ENCODE measurements at regions not wholly inside any gene's neighbourhood (a gene's known extent, or its start where the extent isn't known, plus 50 kb on each side); places are given as distances from the start of the nearest gene placed in this dataset.

GRCh38 chr2:176760439-176760838 is 452.2 kb upstream of the HNRNPA3 start:
- DNase-seq (ENCODE audit: low spot score), result no peak
- intact Hi-C loops (cut with DNase I), result no loop called here

- intact Hi-C loops (cut with DNase I), result no loop called here
- DNase-seq (ENCODE audit: low spot score), result no peak
These were observed 449.5 kb upstream of the HNRNPA3 start for GRCh38 chr2:176763130-176763529.

GRCh38 chr2:176763851-176764404 is 448.7 kb upstream of the HNRNPA3 start:
- intact Hi-C loops (cut with DNase I), result no loop called here
- no peak for DNase-seq (ENCODE audit: low spot score)

- intact Hi-C loops (cut with DNase I), result no loop called here
- no peak for DNase-seq (ENCODE audit: low spot score)
These were observed 447.7 kb upstream of the HNRNPA3 start for GRCh38 chr2:176764921-176765320.

GRCh38 chr2:176766005-176766404 is 446.6 kb upstream of the HNRNPA3 start:
- intact Hi-C loops (cut with DNase I), result no loop called here
- DNase-seq (ENCODE audit: low spot score), result no peak

DNA sequence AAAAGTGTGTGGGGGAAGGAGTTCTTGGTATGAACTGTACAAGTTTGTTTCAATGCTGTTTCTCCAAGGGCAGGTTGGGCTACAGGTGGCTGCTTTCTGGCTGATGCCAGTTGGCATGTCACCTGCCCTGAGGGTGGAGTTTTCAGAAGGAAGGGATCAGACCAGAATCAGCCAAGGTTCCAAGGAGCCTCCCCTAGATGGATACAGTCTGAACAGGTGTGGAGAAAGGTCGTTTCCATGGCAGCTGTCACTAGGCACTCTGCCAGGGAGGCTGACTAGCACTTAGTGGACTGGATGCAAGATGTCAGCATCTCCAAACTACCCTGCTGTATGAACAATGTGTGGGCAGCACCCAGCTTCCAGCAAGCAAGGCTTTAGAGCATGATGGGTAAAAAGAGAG is 444.4 kb upstream of the HNRNPA3 start:
- intact Hi-C loops (cut with DNase I), result no loop called here
- DNase-seq (ENCODE audit: low spot score), result no peak

DNA sequence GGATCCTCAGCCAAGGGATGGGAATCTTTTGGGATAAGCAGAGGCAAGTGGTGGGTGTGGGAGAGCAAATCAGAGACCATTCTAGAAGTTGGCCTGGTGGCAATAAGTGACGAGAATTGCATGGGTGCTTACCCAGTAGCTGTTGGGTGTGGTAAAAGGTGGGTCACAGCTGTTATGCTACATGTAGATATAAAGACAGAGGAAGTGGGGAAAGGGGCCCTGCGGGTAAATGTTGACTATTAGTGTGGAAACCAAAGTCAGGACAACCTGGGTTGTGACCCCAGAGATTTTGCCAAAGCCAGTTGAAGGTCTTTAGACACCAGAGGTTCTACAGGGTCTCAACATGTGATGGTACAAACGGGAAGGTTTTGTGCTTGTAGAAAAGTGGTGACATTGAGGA is 443.6 kb upstream of the HNRNPA3 start:
- intact Hi-C loops (cut with DNase I), result no loop called here
- DNase-seq (ENCODE audit: low spot score), result no peak

- intact Hi-C loops (cut with DNase I), result no loop called here
- DNase-seq (ENCODE audit: low spot score), result no peak
These were observed 442.9 kb upstream of the HNRNPA3 start for GRCh38 chr2:176769499-176770370.

- intact Hi-C loops (cut with DNase I), result no loop called here
- no peak for DNase-seq (ENCODE audit: low spot score)
These were observed 439.8 kb upstream of the HNRNPA3 start for GRCh38 chr2:176772816-176773215.

GRCh38 chr2:176774766-176775451 is 437.7 kb upstream of the HNRNPA3 start:
- intact Hi-C loops (cut with DNase I), result no loop called here
- no peak for DNase-seq (ENCODE audit: low spot score)

DNA sequence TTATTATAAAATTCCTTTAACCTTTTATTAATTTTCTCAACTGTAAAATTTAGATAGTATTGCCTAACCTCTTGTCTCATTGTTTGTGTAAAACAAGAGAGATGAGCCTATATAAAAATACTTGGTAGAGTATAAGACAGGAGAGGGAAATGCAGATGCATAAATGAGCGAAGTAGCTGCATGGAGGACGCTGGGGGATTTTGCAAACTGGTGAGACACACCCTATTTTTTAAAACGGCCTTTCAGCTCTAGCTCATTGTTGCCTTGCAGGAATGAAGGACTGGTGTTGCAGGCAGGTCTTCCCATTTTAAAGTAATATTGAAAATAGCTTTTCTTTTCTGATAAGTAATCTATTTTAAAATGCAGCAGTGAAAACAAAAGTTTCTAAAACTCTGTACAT is 435.3 kb upstream of the HNRNPA3 start:
- DNase-seq (ENCODE audit: low spot score), result no peak
- intact Hi-C loops (cut with DNase I), result no loop called here

DNA sequence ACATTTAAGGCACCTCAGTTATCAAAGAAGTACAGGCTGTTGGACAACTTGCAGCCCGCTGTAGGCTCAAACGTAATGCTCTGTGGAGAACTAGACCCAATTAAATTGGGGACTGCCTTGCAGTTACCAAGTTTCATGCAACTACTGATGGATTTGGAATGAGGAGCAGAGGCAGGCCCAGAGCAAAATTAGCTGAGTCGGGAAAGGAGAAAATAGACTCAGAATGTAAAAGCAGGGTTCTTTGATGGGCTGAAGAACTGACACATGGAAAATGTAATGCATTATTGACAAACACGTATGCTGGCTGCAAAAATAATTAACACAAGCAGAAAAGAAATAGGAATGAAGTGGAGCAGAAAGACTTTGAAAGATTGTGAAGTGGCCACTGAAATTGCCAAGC is 432.7 kb upstream of the HNRNPA3 start:
- intact Hi-C loops (cut with DNase I), result no loop called here
- DNase-seq (ENCODE audit: low spot score), result no peak

- no peak for DNase-seq (ENCODE audit: low spot score)
- intact Hi-C loops (cut with DNase I), result no loop called here
These were observed 432.2 kb upstream of the HNRNPA3 start for GRCh38 chr2:176780348-176780747.

DNA sequence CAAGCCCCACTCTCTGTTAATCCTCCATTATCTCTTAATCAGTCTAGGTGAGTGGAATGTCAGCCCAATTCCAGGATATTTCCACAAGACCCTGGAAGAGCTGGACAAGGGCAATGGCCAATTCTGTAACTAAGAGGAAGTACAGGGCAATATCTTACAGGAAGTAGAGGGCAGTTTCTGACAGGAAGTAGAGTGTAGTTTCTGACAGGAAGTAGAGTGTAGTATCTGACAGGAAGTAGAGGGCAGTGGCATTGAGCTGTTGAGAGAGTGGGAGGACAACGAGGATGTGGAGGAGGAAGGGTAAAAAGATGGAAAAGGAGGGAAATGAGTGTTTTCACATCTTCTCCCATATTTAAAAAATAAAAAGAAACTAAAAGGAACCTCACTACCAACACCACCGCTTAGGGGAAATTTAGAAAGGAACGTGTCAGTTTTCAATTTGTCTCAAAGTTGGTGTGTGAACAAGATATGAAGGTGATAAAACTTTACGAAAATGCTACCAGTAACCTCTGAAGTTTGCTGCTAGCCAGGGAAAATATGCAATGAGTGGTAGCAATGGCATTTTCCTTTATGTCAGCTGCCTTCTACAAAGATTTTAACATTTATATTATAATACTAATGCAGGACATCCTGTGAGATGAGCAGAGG is 430.9 kb upstream of the HNRNPA3 start:
- intact Hi-C loops (cut with DNase I), result no loop called here
- no peak for DNase-seq (ENCODE audit: low spot score)

GRCh38 chr2:176784633-176785200 is 427.9 kb upstream of the HNRNPA3 start:
- intact Hi-C loops (cut with DNase I), result no loop called here
- DNase-seq (ENCODE audit: low spot score), result no peak

GRCh38 chr2:176789751-176790150 is 422.8 kb upstream of the HNRNPA3 start:
- no peak for DNase-seq (ENCODE audit: low spot score)
- intact Hi-C loops (cut with DNase I), result no loop called here

DNA sequence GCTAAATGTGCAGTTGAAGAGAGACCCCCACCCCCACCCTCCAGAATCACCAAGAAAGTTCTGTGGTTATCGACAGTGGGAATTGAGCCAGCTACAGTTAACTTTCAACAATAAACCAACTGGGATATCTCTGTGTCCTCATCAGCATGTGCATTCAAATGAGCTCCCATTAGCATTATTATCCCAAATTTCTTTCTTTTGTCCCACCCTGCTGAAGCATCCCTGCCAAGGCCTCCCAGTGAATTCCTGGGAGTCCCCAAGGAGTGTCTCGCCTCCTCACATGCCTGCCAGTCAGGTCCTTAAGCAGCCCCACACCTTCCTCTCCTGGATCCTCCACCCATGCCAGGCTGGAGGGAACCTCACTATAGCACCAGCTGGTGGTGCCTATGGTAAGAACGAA is 422.1 kb upstream of the HNRNPA3 start:
- intact Hi-C loops (cut with DNase I), result no loop called here
- no peak for DNase-seq (ENCODE audit: low spot score)

DNA sequence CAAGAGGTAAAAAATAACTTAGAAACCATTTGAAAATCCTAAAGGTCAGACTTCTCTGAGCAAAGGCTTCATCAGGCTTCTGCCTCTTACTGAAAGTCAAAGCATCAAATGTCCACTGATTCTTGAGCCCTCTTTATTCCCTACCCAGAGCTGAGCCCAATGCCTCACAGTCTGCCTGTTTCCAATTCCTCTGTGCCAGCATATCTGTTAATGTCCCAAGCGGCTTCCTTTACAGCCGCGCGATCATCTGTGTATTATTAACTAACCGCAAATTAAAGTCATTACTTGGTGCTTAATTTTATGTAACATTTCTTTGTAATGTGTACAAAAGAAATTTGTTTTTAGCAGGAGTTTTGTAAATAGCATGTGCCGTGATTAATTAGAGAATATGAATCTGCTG is 418.8 kb upstream of the HNRNPA3 start:
- no peak for DNase-seq (ENCODE audit: low spot score)
- intact Hi-C loops (cut with DNase I), result no loop called here

DNA sequence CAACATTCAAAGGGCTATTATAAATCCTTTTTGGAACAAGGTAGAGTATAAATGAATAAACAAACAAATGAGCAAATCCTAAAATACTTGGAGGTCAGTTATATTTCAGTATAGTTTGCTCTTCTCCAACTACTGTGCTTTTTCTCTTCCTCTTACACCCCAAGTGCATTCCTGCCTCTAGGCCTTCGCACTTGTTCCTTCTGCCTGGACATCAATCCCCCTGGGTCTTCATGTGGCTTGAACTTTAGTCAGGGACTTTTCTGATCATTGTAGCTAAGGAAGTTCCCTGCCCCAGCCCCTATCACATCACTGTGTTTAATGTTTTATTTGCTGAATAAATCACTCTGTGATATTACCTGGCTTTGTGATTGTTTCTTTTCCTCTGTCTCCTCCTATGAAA is 418.2 kb upstream of the HNRNPA3 start:
- intact Hi-C loops (cut with DNase I), result no loop called here
- no peak for DNase-seq (ENCODE audit: low spot score)

- no peak for DNase-seq (ENCODE audit: low spot score)
- intact Hi-C loops (cut with DNase I), result no loop called here
These were observed 416.8 kb upstream of the HNRNPA3 start for GRCh38 chr2:176795823-176796222.

All from cardiac septum (tissue), 1 donor.